ENCODE measurements at regions not wholly inside any gene's neighbourhood (a gene's known extent, or its start where the extent isn't known, plus 50 kb on each side); places are given as distances from the start of the nearest gene placed in this dataset.

DNA sequence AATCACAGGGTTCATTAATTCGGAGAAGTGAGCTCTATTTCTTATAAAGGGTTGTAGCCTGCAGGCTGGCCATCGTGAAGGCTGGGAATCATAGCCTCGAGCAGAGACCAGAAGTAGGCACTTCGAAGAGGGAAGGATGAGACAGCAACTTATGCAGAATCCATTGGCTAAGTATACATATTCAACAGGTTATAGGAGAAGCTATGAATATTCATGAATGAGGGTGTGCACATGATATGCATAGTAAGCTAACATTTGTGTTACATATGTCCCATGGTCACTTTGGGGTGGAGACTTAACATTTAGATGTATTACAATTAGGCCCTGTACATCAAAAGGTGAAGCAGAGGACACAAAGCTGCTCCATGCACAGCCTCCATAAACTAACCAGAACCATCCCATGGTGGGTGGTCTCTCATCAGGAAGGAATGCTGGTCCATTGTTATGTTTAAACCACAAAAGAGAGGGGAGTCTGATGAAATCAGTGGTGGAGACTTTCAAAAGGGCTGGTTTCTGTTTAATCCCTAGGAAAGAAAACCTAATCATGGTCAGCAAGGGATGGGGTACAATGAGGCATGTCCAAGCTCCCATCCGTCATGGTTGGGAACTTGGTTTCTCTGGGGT, 80.8 kb upstream of the FHIT start:
- TF ChIP-seq TAF1 (conservative IDR thresholded peaks at IDR 0.05) = no peak
- TF ChIP-seq, protein P1, sequence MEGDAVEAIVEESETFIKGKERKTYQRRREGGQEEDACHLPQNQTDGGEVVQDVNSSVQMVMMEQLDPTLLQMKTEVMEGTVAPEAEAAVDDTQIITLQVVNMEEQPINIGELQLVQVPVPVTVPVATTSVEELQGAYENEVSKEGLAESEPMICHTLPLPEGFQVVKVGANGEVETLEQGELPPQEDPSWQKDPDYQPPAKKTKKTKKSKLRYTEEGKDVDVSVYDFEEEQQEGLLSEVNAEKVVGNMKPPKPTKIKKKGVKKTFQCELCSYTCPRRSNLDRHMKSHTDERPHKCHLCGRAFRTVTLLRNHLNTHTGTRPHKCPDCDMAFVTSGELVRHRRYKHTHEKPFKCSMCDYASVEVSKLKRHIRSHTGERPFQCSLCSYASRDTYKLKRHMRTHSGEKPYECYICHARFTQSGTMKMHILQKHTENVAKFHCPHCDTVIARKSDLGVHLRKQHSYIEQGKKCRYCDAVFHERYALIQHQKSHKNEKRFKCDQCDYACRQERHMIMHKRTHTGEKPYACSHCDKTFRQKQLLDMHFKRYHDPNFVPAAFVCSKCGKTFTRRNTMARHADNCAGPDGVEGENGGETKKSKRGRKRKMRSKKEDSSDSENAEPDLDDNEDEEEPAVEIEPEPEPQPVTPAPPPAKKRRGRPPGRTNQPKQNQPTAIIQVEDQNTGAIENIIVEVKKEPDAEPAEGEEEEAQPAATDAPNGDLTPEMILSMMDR (IDR thresholded peaks at IDR 0.05; ENCODE audit: low read depth, low read length, missing input control) = no peak
- TF ChIP-seq RAD21 (IDR thresholded peaks at IDR 0.05) = no peak
- TF ChIP-seq JUND (IDR thresholded peaks at IDR 0.05) = no peak
- TF ChIP-seq, protein P2, sequence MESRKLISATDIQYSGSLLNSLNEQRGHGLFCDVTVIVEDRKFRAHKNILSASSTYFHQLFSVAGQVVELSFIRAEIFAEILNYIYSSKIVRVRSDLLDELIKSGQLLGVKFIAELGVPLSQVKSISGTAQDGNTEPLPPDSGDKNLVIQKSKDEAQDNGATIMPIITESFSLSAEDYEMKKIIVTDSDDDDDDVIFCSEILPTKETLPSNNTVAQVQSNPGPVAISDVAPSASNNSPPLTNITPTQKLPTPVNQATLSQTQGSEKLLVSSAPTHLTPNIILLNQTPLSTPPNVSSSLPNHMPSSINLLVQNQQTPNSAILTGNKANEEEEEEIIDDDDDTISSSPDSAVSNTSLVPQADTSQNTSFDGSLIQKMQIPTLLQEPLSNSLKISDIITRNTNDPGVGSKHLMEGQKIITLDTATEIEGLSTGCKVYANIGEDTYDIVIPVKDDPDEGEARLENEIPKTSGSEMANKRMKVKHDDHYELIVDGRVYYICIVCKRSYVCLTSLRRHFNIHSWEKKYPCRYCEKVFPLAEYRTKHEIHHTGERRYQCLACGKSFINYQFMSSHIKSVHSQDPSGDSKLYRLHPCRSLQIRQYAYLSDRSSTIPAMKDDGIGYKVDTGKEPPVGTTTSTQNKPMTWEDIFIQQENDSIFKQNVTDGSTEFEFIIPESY (IDR thresholded peaks at IDR 0.05) = no peak
- no peak for TF ChIP-seq HNF4A (conservative IDR thresholded peaks at IDR 0.05)
- TF ChIP-seq RXRA (IDR thresholded peaks at IDR 0.05) = no peak
- no peak for TF ChIP-seq SP1 (IDR thresholded peaks at IDR 0.05)
- no peak for TF ChIP-seq MAX (IDR thresholded peaks at IDR 0.05)
- TF ChIP-seq GABPA (IDR thresholded peaks at IDR 0.05 in 1 of 2, conservative IDR thresholded peaks at IDR 0.05 in 1 of 2) = no peak
- TF ChIP-seq NR2F2 (IDR thresholded peaks at IDR 0.05) = no peak
- TF ChIP-seq, protein P3, sequence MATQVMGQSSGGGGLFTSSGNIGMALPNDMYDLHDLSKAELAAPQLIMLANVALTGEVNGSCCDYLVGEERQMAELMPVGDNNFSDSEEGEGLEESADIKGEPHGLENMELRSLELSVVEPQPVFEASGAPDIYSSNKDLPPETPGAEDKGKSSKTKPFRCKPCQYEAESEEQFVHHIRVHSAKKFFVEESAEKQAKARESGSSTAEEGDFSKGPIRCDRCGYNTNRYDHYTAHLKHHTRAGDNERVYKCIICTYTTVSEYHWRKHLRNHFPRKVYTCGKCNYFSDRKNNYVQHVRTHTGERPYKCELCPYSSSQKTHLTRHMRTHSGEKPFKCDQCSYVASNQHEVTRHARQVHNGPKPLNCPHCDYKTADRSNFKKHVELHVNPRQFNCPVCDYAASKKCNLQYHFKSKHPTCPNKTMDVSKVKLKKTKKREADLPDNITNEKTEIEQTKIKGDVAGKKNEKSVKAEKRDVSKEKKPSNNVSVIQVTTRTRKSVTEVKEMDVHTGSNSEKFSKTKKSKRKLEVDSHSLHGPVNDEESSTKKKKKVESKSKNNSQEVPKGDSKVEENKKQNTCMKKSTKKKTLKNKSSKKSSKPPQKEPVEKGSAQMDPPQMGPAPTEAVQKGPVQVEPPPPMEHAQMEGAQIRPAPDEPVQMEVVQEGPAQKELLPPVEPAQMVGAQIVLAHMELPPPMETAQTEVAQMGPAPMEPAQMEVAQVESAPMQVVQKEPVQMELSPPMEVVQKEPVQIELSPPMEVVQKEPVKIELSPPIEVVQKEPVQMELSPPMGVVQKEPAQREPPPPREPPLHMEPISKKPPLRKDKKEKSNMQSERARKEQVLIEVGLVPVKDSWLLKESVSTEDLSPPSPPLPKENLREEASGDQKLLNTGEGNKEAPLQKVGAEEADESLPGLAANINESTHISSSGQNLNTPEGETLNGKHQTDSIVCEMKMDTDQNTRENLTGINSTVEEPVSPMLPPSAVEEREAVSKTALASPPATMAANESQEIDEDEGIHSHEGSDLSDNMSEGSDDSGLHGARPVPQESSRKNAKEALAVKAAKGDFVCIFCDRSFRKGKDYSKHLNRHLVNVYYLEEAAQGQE (IDR thresholded peaks at IDR 0.05) = no peak

Measured in liver (tissue), 3 donors.